HepG2 (cell line): ENCODE measurements at regions not wholly inside any gene's neighbourhood (a gene's known extent, or its start where the extent isn't known, plus 50 kb on each side); places are given as distances from the start of the nearest gene placed in this dataset.

Source experiments
- DNMT3B ChIP-seq: conservative IDR thresholded peaks from 2 replicates; pipeline ENCODE4 v1.6.1; 2016; ENCODE audit warnings: missing biosample characterization, control low read depth
- NR2C2 ChIP-seq: sonication (generic); formaldehyde crosslinking; IDR thresholded peaks from 2 replicates; pipeline ENCODE4 v1.4.0; 2020; ENCODE audit warnings: missing genetic modification reagents, mild to moderate bottlenecking, moderate library complexity, borderline replicate concordance

- no peak for TF ChIP-seq NR2C2 (CRISPR knock-in tag)
- TF ChIP-seq DNMT3B (CRISPR knock-in tag): no peak; the same call in 1 of the 2 replicates
Observed at GRCh38 chr3:76685858-76686257, 354.0 kb upstream of the ROBO2 start.
